Activated CD8-positive, alpha-beta T cell treated with anti-CD3 and anti-CD28 coated beads, Interleukin-2, amount 10 ng/mL, durations not matched to agents 7 days and 5 days (primary cell): ENCODE measurements at regions not wholly inside any gene's neighbourhood (a gene's known extent, or its start where the extent isn't known, plus 50 kb on each side); places are given as distances from the start of the nearest gene placed in this dataset.

Source experiments
- ATAC-seq: fragments of 150-1000 bp; cut with Tn5 transposase; one replicate; pipeline ENCODE4 v1.10.0; 2021; ENCODE audit warnings: moderate library complexity
- CTCF ChIA-PET: fragments of 350-600 bp; sonication (Branson Sonifier 250); formaldehyde crosslinking; loops from one replicate; lab custom pipeline; 2021; ENCODE audit warnings: antibody characterized with exemption; lab: Charles Lee
- POLR2A ChIA-PET: fragments of 350-600 bp; sonication (Branson Sonifier 250); formaldehyde crosslinking; loops from one replicate; lab custom pipeline; 2021; ENCODE audit warnings: antibody characterized with exemption; lab: Charles Lee
- DNase-seq: peaks from one replicate; pipeline ENCODE4 v3.0.0-alpha.2; 2020
- H3K27ac Mint-ChIP-seq: one replicate; pipeline ENCODE4 v1.8.0; 2021; ENCODE audit warnings: mild to moderate bottlenecking, mixed read lengths
- H3K27me3 Mint-ChIP-seq: one replicate; pipeline ENCODE4 v1.8.0; 2021; ENCODE audit warnings: low read depth, mixed read lengths
- H3K36me3 Mint-ChIP-seq: one replicate; pipeline ENCODE4 v1.8.0; 2021; ENCODE audit warnings: low read depth, mixed read lengths
- H3K4me1 Mint-ChIP-seq: one replicate; pipeline ENCODE4 v1.8.0; 2021; ENCODE audit warnings: low read depth, mixed read lengths
- H3K4me3 Mint-ChIP-seq: one replicate; pipeline ENCODE4 v1.8.0; 2021; ENCODE audit warnings: mild to moderate bottlenecking, mixed read lengths
- H3K9me3 Mint-ChIP-seq: one replicate; pipeline ENCODE4 v1.8.0; 2022; ENCODE audit warnings: mixed read lengths; ENCODE audit not compliant: insufficient read depth

- DNase-seq (no peak), ATAC-seq (no peak)
- Mint-ChIP-seq H3K27me3 (peaks cover 2% of the 10 kb centered on the region), H3K9me3 (no peaks in the 10 kb centered on the region), H3K4me3 (no peak overlapping the region), H3K27ac (no peak overlapping the region), H3K4me1 (no peaks in the 10 kb centered on the region), H3K36me3 (no peaks in the 10 kb centered on the region)
- CTCF ChIA-PET: no interaction called here
- POLR2A ChIA-PET: interaction anchor here (0.7 kb wide), 1 partner anchor 609 kb away, joined by 3 read pairs; no protein-coding TSS in a partner anchor
These were observed 289.4 kb upstream of the SP8 start for GRCh38 chr7:21076054-21076453.

DNA sequence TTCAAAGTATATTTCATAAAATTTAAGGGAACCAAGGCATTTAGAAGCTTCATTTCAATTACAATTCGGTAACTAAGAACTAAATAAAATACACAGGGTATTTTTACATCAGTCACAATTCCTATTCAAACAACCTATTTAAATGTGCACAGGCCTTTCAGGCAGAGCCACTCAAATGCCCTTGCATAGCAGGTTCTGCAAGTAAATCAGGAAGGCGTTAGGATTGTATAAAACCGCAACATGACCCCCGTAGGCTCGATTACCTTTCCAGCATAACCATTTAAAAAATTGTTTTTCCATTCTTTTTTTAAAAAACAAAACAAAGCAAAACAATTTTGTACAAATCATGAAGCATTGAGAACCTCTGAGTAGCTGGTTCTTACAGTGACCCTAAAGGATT, 289.9 kb upstream of the SP8 start:
- POLR2A ChIA-PET: no interaction called here
- Mint-ChIP-seq H3K9me3 (no peaks in the 10 kb centered on the region), H3K36me3 (no peaks in the 10 kb centered on the region), H3K27ac (no peak overlapping the region), H3K4me1 (no peaks in the 10 kb centered on the region), H3K27me3 (peaks cover 2% of the 10 kb centered on the region), H3K4me3 (no peak overlapping the region)
- DNase-seq (no peak), ATAC-seq (no peak)
- CTCF ChIA-PET: no interaction called here

GRCh38 chr7:21077602-21078001, 290.9 kb upstream of the SP8 start:
- POLR2A ChIA-PET: no interaction called here
- Mint-ChIP-seq H3K27ac (no peak overlapping the region), H3K36me3 (no peaks in the 10 kb centered on the region), H3K4me1 (no peaks in the 10 kb centered on the region), H3K4me3 (no peak overlapping the region), H3K9me3 (no peaks in the 10 kb centered on the region), H3K27me3 (peaks cover 2% of the 10 kb centered on the region)
- CTCF ChIA-PET: no interaction called here
- DNase-seq (no peak), ATAC-seq (no peak)

DNA sequence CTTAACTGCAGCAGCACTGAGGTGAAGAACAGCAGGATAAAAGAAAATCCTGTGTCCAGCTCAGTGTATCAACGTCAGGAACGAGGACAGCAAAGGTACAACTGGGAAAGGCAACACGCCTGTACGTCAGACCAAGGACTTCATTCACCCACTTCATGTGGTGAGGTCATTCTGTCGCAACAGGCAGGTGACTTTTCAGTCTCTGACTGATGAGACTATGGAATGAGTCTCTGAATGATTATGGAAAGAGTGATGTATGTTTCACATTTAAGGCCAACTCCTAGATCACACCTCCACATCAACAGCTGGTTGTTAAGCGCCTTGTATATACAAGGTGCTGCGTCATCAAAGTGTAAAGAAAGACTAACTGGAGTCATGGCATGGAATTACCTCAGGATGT, 297.6 kb upstream of the SP8 start:
- no peak for DNase-seq
- Mint-ChIP-seq H3K27ac (no peak overlapping the region), H3K4me1 (no peaks in the 10 kb centered on the region), H3K27me3 (no peaks in the 10 kb centered on the region), H3K9me3 (no peaks in the 10 kb centered on the region), H3K4me3 (no peak overlapping the region), H3K36me3 (no peaks in the 10 kb centered on the region)
- POLR2A ChIA-PET: no interaction called here
- CTCF ChIA-PET: no interaction called here
- no peak for ATAC-seq

GRCh38 chr7:21086688-21087087, 300.0 kb upstream of the SP8 start:
- H3K9me3 Mint-ChIP-seq: no peaks in the 10 kb centered on the region
- H3K27ac Mint-ChIP-seq: no peak overlapping the region
- CTCF ChIA-PET: no interaction called here
- no peak overlapping the region for H3K4me3 Mint-ChIP-seq
- H3K36me3 Mint-ChIP-seq: no peaks in the 10 kb centered on the region
- H3K4me1 Mint-ChIP-seq: no peaks in the 10 kb centered on the region
- H3K27me3 Mint-ChIP-seq: no peaks in the 10 kb centered on the region
- DNase-seq (no peak), ATAC-seq (no peak)
- POLR2A ChIA-PET: no interaction called here

DNA sequence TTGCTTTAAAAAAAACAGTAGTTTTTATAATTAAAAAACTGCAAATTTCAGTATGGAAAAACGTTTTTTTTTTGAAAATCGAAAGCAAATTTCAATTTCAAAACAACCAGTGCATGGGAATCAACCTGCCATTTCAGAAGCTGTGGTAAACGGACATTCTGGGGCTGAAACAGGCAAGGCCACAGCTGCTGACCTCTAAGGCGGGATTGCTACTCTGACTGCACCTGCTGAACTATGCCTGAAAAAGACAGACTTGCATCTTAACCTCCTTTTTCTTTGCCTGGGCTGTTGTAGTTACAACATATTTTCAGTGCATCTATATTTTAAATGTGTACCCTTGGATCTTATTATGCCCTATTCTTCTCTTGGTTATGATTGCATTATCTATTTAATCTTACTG, 303.0 kb upstream of the SP8 start:
- Mint-ChIP-seq H3K4me3 (no peak overlapping the region), H3K36me3 (no peaks in the 10 kb centered on the region), H3K27ac (no peak overlapping the region), H3K27me3 (no peaks in the 10 kb centered on the region), H3K9me3 (no peaks in the 10 kb centered on the region), H3K4me1 (no peaks in the 10 kb centered on the region)
- CTCF ChIA-PET: no interaction called here
- no peak for DNase-seq
- POLR2A ChIA-PET: no interaction called here
- ATAC-seq: no peak

DNA sequence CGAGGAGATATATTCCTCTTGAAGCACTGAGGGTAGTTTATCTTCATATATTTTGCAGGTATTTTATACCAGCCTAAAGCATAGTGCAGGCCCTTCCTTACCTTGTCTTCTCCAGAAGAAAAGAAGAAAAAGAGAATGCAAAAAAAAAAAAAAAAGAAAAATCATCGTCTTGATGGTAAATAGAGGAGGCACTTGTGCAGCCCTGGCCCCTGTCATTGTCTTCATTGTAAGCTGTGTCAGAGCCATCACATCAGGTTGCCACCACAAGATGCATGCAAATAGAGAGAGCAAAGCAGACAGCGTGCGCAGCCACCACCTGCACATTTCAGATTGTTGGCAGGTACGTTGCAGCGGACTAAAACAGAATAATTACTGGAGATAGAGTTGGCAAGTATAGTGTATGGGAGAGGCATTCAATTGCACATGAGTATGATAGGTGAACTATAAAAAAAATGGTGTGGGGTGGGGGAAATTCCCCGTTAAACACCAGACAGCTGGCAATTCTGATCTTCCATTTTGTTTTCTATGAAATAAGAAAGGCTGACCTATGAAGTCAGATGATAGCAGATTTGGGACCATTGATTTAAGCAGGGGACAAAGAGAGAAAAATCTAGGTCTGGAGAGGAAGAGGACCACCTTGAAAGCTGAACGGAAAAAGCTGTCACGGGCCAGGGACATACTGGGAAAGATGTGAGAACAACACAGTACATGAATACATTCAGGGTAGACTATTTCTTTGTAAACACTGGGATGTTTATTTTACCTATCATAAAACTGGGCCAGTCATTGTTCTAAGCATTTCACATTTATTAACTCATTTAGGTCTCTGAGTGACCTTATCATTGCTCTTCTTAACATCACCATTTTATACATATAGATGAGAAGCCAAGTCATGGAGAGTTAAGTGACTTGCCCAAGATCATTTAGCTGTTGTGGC, 306.3 kb upstream of the SP8 start:
- Mint-ChIP-seq H3K27ac (no peak overlapping the region), H3K36me3 (no peaks in the 10 kb centered on the region), H3K4me1 (no peaks in the 10 kb centered on the region), H3K27me3 (no peaks in the 10 kb centered on the region), H3K4me3 (no peak overlapping the region), H3K9me3 (no peaks in the 10 kb centered on the region)
- DNase-seq (no peak), ATAC-seq (no peak)
- POLR2A ChIA-PET: no interaction called here
- CTCF ChIA-PET: no interaction called here

DNA sequence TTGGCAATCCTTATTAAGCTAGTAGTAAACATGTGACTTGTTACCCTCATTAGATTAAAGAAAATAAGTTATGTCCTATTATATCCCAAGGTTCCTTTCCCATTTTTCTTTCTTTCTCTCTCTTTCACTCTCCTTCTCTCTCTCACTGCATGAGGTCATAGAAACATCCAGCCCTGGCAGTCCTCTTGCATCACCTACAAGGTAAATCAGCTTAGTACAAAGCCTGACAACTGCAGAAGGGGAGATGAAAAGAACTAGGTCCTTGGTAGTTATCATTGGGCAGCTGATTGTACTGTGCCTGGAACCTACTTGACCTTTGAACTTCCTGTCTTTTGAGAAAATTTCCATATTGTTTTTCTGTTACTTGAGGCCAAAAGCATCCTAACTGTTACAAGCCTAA, 307.9 kb upstream of the SP8 start:
- DNase-seq: no peak
- POLR2A ChIA-PET: no interaction called here
- CTCF ChIA-PET: no interaction called here
- H3K9me3 Mint-ChIP-seq: no peaks in the 10 kb centered on the region
- no peak for ATAC-seq
- no peaks in the 10 kb centered on the region for H3K36me3 Mint-ChIP-seq
- no peaks in the 10 kb centered on the region for H3K4me1 Mint-ChIP-seq
- no peak overlapping the region for H3K4me3 Mint-ChIP-seq
- H3K27ac Mint-ChIP-seq: no peak overlapping the region
- no peaks in the 10 kb centered on the region for H3K27me3 Mint-ChIP-seq

GRCh38 chr7:21099432-21099831, 312.7 kb upstream of the SP8 start:
- Mint-ChIP-seq H3K9me3 (no peaks in the 10 kb centered on the region), H3K36me3 (no peaks in the 10 kb centered on the region), H3K4me3 (no peak overlapping the region), H3K4me1 (no peaks in the 10 kb centered on the region), H3K27me3 (no peaks in the 10 kb centered on the region), H3K27ac (no peak overlapping the region)
- ATAC-seq (no peak), DNase-seq (no peak)
- ChIA-PET POLR2A (no interaction called here), CTCF (no interaction called here)

GRCh38 chr7:21099955-21100354, 313.3 kb upstream of the SP8 start:
- CTCF ChIA-PET: no interaction called here

GRCh38 chr7:21101541-21101940, 314.9 kb upstream of the SP8 start:
- ChIA-PET CTCF (no interaction called here), POLR2A (no interaction called here)
- H3K4me1 Mint-ChIP-seq: no peaks in the 10 kb centered on the region
- no peaks in the 10 kb centered on the region for H3K36me3 Mint-ChIP-seq
- ATAC-seq (no peak), DNase-seq (no peak)
- no peak overlapping the region for H3K27ac Mint-ChIP-seq
- no peaks in the 10 kb centered on the region for H3K27me3 Mint-ChIP-seq
- H3K4me3 Mint-ChIP-seq: no peak overlapping the region
- H3K9me3 Mint-ChIP-seq: no peaks in the 10 kb centered on the region

More at GRCh38 chr7:21099955-21100354, 313.3 kb upstream of the SP8 start:
- Mint-ChIP-seq H3K27ac (no peak overlapping the region), H3K27me3 (no peaks in the 10 kb centered on the region), H3K36me3 (no peaks in the 10 kb centered on the region), H3K4me3 (no peak overlapping the region), H3K9me3 (no peaks in the 10 kb centered on the region), H3K4me1 (no peaks in the 10 kb centered on the region)
- DNase-seq: no peak
- POLR2A ChIA-PET: no interaction called here
- no peak for ATAC-seq

- no peaks in the 10 kb centered on the region for H3K36me3 Mint-ChIP-seq
- ChIA-PET POLR2A (no interaction called here), CTCF (no interaction called here)
- H3K27me3 Mint-ChIP-seq: no peaks in the 10 kb centered on the region
- no peaks in the 10 kb centered on the region for H3K4me1 Mint-ChIP-seq
- H3K9me3 Mint-ChIP-seq: no peaks in the 10 kb centered on the region
- H3K4me3 Mint-ChIP-seq: no peak overlapping the region
- DNase-seq: no peak
- ATAC-seq: no peak
- H3K27ac Mint-ChIP-seq: no peak overlapping the region
These were observed 316.9 kb upstream of the SP8 start for GRCh38 chr7:21103426-21104123.
